Neutrophil (primary cell): ENCODE measurements at regions not wholly inside any gene's neighbourhood (a gene's known extent, or its start where the extent isn't known, plus 50 kb on each side); places are given as distances from the start of the nearest gene placed in this dataset.

ENCODE experiments used
- H3K27ac ChIP-seq: fragments of 200-600 bp; sonication (generic); 2 replicates; pipeline ENCODE4 v1.5.1; 2016; ENCODE audit warnings: mild to moderate bottlenecking, moderate library complexity
- H3K27me3 ChIP-seq: fragments of 200-600 bp; sonication (generic); 2 replicates; pipeline ENCODE4 v1.6.0; 2016; ENCODE audit warnings: mild to moderate bottlenecking
- H3K36me3 ChIP-seq: fragments of 200-600 bp; sonication (generic); 2 replicates; pipeline ENCODE4 v1.5.1; 2017
- H3K4me1 ChIP-seq, 2 experiments: fragments of 200-600 bp in 1 of 2; sonication (generic) in 1 of 2; 1 replicate in 1 of 2; 2 replicates in 1 of 2; pipeline versions ENCODE4 v1.5.1 to v1.6.1; 2013 to 2016; ENCODE audit warnings: low read depth in 1 of 2, low read length in 1 of 2, mild to moderate bottlenecking in 1 of 2, moderate library complexity in 1 of 2; ENCODE audit not compliant: control insufficient read depth in 1 of 2, insufficient read depth in 1 of 2
- H3K4me3 ChIP-seq, 2 experiments: fragments of 200-600 bp in 1 of 2; sonication (generic) in 1 of 2; 1 replicate in 1 of 2; 2 replicates in 1 of 2; pipeline ENCODE4 v1.5.1; 2013 to 2016; ENCODE audit warnings: low read depth in 1 of 2, low read length in 1 of 2, mild to moderate bottlenecking in 1 of 2, moderate library complexity in 1 of 2
- H3K9me3 ChIP-seq: fragments of 200-600 bp; sonication (generic); 2 replicates; pipeline ENCODE4 v1.5.1; 2016
- CTCF ChIP-seq: fragments of 200-600 bp; sonication (generic); IDR thresholded peaks from 2 replicates; pipeline ENCODE4 v1.5.1; 2016; ENCODE audit warnings: antibody characterized with exemption

GRCh38 chr9:80012557-80013330 lies 441.0 kb downstream of the TLE4 start:
- no peak overlapping the region for H3K27ac ChIP-seq
- no peaks in the 10 kb centered on the region for H3K36me3 ChIP-seq
- TF ChIP-seq CTCF: no peak
- no peak overlapping the region for H3K4me3 ChIP-seq
- no peaks in the 10 kb centered on the region for H3K4me1 ChIP-seq
- H3K9me3 ChIP-seq: no peaks in the 10 kb centered on the region
- H3K27me3 ChIP-seq: no peaks in the 10 kb centered on the region

- no peaks in the 10 kb centered on the region for H3K36me3 ChIP-seq
- H3K4me1 ChIP-seq: no peaks in the 10 kb centered on the region
- H3K27ac ChIP-seq: no peak overlapping the region
- H3K27me3 ChIP-seq: no peaks in the 10 kb centered on the region
- no peak for TF ChIP-seq CTCF
- H3K4me3 ChIP-seq: no peak overlapping the region
- H3K9me3 ChIP-seq: no peaks in the 10 kb centered on the region
Measured at GRCh38 chr9:80009204-80009603, 437.4 kb downstream of the TLE4 start.

DNA sequence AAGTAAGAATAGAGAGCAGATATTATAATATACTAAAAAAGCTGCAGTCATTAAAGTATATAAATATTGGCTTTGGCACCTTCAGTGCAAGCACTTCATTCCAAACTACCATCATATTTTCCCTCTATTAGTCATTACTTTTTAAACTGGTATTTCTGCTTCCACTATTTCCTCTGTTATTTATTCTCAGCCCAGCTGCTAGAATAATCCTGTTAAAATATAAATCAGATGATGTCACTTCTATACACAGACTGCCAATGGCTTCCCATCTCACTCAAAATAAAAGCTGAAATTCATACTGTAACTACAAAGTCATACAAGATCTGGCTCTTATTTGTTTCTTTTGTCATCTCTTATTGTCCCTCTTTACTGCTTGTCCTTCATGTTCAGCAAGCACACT lies 432.9 kb downstream of the TLE4 start:
- no peaks in the 10 kb centered on the region for H3K36me3 ChIP-seq
- H3K4me1 ChIP-seq: no peaks in the 10 kb centered on the region
- no peaks in the 10 kb centered on the region for H3K27me3 ChIP-seq
- no peak for TF ChIP-seq CTCF
- H3K27ac ChIP-seq: no peak overlapping the region
- H3K4me3 ChIP-seq: no peak overlapping the region
- no peaks in the 10 kb centered on the region for H3K9me3 ChIP-seq

DNA sequence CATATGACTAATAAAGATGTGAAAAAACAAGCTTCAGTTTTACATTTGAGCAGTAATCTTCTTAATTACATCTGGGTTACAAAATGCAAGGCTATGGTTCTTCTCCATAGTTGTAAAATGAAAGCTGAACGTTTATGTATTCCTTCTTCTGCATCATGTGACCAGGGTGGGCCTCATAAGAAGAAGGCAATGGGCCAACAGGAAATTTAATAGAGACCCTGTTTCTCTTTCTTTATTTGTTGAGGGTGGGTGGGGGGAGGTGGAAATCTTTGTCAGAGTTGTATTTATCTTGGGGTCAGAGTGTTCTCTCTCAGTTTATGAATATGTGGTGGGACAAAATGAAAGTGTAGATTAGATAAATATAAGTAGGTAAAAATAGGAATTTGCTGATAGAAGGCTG lies 418.8 kb downstream of the TLE4 start:
- Histone ChIP-seq H3K4me1 (no peaks in the 10 kb centered on the region), H3K9me3 (no peaks in the 10 kb centered on the region), H3K27ac (no peak overlapping the region), H3K36me3 (no peaks in the 10 kb centered on the region), H3K4me3 (no peak overlapping the region), H3K27me3 (no peaks in the 10 kb centered on the region)
- TF ChIP-seq CTCF: no peak

GRCh38 chr9:79989079-79989478 lies 417.3 kb downstream of the TLE4 start:
- H3K4me1 ChIP-seq: no peaks in the 10 kb centered on the region
- no peak overlapping the region for H3K27ac ChIP-seq
- no peak for TF ChIP-seq CTCF
- no peaks in the 10 kb centered on the region for H3K36me3 ChIP-seq
- no peaks in the 10 kb centered on the region for H3K27me3 ChIP-seq
- H3K9me3 ChIP-seq: no peaks in the 10 kb centered on the region
- no peak overlapping the region for H3K4me3 ChIP-seq
